GM23338 (cell line): ENCODE measurements at regions not wholly inside any gene's neighbourhood (a gene's known extent, or its start where the extent isn't known, plus 50 kb on each side); places are given as distances from the start of the nearest gene placed in this dataset.

ENCODE experiments used
- ATAC-seq: fragments of 200-7000 bp; cut with Tn5 transposase; 3 replicates; pipeline ENCODE4 v1.9.1; 2020
- DNase-seq: peaks from one replicate; pipeline ENCODE4 v3.0.0-alpha.2; 2015; ENCODE audit warnings: low spot score
- H2AFZ ChIP-seq: fragments of 200-600 bp; sonication (generic); 2 replicates; pipeline ENCODE4 v1.8.0; 2016; ENCODE audit warnings: antibody characterized with exemption, mild to moderate bottlenecking, moderate library complexity
- H3F3A ChIP-seq: fragments of 200-600 bp; sonication (generic); replicated peaks from 2 replicates; pipeline ENCODE4 v1.8.0; 2017; ENCODE audit warnings: antibody characterized with exemption, mixed run types, low read depth
- H3K27ac ChIP-seq: fragments of 200-600 bp; sonication (generic); 2 replicates; pipeline ENCODE4 v1.6.1; 2016; ENCODE audit warnings: low read depth
- H3K27me3 ChIP-seq: fragments of 200-600 bp; sonication (generic); 2 replicates; pipeline ENCODE4 v1.8.0; 2016; ENCODE audit warnings: mild to moderate bottlenecking, mixed run types, moderate library complexity; ENCODE audit not compliant: insufficient read depth
- H3K36me3 ChIP-seq: fragments of 200-600 bp; sonication (generic); 2 replicates; pipeline ENCODE4 v1.8.0; 2016; ENCODE audit warnings: mild to moderate bottlenecking; ENCODE audit not compliant: insufficient read depth
- H3K4me1 ChIP-seq: fragments of 200-600 bp; sonication (generic); 2 replicates; pipeline ENCODE4 v1.8.0; 2016; ENCODE audit warnings: mild to moderate bottlenecking, moderate library complexity; ENCODE audit not compliant: insufficient read depth
- H3K4me2 ChIP-seq: fragments of 200-600 bp; sonication (generic); 2 replicates; pipeline ENCODE4 v1.7.1; 2017; ENCODE audit warnings: mixed run types
- H3K4me3 ChIP-seq: fragments of 200-600 bp; sonication (generic); 2 replicates; pipeline ENCODE4 v1.6.1; 2016; ENCODE audit warnings: mixed run types
- H3K79me2 ChIP-seq: fragments of 200-600 bp; sonication (generic); replicated peaks from 2 replicates; pipeline ENCODE4 v1.8.0; 2017; ENCODE audit warnings: mild to moderate bottlenecking; ENCODE audit not compliant: insufficient read depth
- H3K9me2 ChIP-seq: fragments of 200-600 bp; sonication (generic); 2 replicates; pipeline ENCODE4 v1.8.0; 2017; ENCODE audit not compliant: insufficient read depth
- H4K20me1 ChIP-seq: fragments of 200-600 bp; sonication (generic); replicated peaks from 2 replicates; pipeline ENCODE4 v1.8.0; 2017; ENCODE audit warnings: mild to moderate bottlenecking; ENCODE audit not compliant: insufficient read depth
- H3K27ac Mint-ChIP-seq: 2 replicates; pipeline ENCODE4 v1.8.0; 2020; ENCODE audit warnings: inconsistent platforms, mild to moderate bottlenecking, moderate library complexity, mixed read lengths
- H3K27me3 Mint-ChIP-seq: 3 replicates; pipeline ENCODE4 v1.8.0; 2022; ENCODE audit warnings: low read depth, mild to moderate bottlenecking, moderate library complexity, mixed read lengths, inconsistent platforms; ENCODE audit not compliant: insufficient read depth, poor library complexity
- H3K36me3 Mint-ChIP-seq: 3 replicates; pipeline ENCODE4 v1.8.0; 2021; ENCODE audit warnings: low read depth, mild to moderate bottlenecking, inconsistent platforms, moderate library complexity, mixed read lengths
- H3K4me1 Mint-ChIP-seq: 3 replicates; pipeline ENCODE4 v1.8.0; 2020; ENCODE audit warnings: mild to moderate bottlenecking, inconsistent platforms, mixed read lengths
- H3K4me3 Mint-ChIP-seq: 3 replicates; pipeline ENCODE4 v1.8.0; 2021; ENCODE audit warnings: moderate library complexity, mild to moderate bottlenecking, inconsistent platforms, mixed read lengths
- H3K9me3 Mint-ChIP-seq: 3 replicates; pipeline ENCODE4 v1.8.0; 2020; ENCODE audit warnings: moderate library complexity, mild to moderate bottlenecking, inconsistent platforms, mixed read lengths
- CTCF ChIP-seq, 2 experiments: fragments of 200-600 bp in 1 of 2; sonication (generic) in 1 of 2; conservative IDR thresholded peaks; 2 replicates each; pipeline versions ENCODE4 v1.5.1 to v1.6.1; 2016 to 2017; ENCODE audit warnings: antibody characterized with exemption in 2 of 2, low read depth in 2 of 2, mild to moderate bottlenecking in 2 of 2, moderate library complexity in 1 of 2
- ETS1 ChIP-seq: IDR thresholded peaks from 2 replicates; pipeline ENCODE4 v1.6.1; 2016; ENCODE audit warnings: antibody characterized with exemption
- EZH2 ChIP-seq: fragments of 200-600 bp; sonication (generic); IDR thresholded peaks from one replicate; pipeline ENCODE4 v1.8.0; 2017; ENCODE audit warnings: antibody characterized with exemption, mild to moderate bottlenecking, low read depth; ENCODE audit not compliant: unreplicated experiment
- NANOG ChIP-seq: IDR thresholded peaks from 2 replicates; pipeline ENCODE4 v1.6.1; 2016; ENCODE audit warnings: antibody characterized with exemption, borderline replicate concordance
- STAT1 ChIP-seq: IDR thresholded peaks from one replicate; pipeline ENCODE4 v1.6.1; 2016; ENCODE audit warnings: antibody characterized with exemption; ENCODE audit not compliant: unreplicated experiment
- ZNF114 ChIP-seq: fragments of 250-450 bp; sonication (Bioruptor Pico); IDR thresholded peaks from 2 replicates; pipeline ENCODE4 v1.5.0; 2020; ENCODE audit warnings: mild to moderate bottlenecking, moderate library complexity
- TF ChIP-seq, protein P1 (sequence below): fragments of 250-450 bp; sonication (Bioruptor Pico); IDR thresholded peaks from 2 replicates; pipeline ENCODE4 v1.5.0; 2020; ENCODE audit warnings: mild to moderate bottlenecking, moderate library complexity

- no peaks in the 10 kb centered on the region for H3K9me3 Mint-ChIP-seq
- DNase-seq (no peak), ATAC-seq (no peak)
- H3K9me2 ChIP-seq = no peaks in the 10 kb centered on the region
- peaks cover 2% of the 10 kb centered on the region; the same call in 2 of the 3 replicates for H3K36me3 Mint-ChIP-seq
- H3K4me2 ChIP-seq = no peak overlapping the region
- H3K4me3 ChIP-seq = no peak overlapping the region
- no peaks in the 10 kb centered on the region for H3K27me3 ChIP-seq
- no peak overlapping the region for H3K27ac ChIP-seq
- H3K27me3 Mint-ChIP-seq = peaks cover 7% of the 10 kb centered on the region
- H2AFZ ChIP-seq = no peak overlapping the region
- no peaks in the 10 kb centered on the region for H3F3A ChIP-seq
- H3K4me3 Mint-ChIP-seq = no peak overlapping the region
- peaks cover 7% of the 10 kb centered on the region; the same call in 2 of the 3 replicates for H3K4me1 Mint-ChIP-seq
- no peak overlapping the region for H3K27ac Mint-ChIP-seq
- no peaks in the 10 kb centered on the region for H3K36me3 ChIP-seq
- H3K79me2 ChIP-seq = no peaks in the 10 kb centered on the region
- TF ChIP-seq CTCF (conservative IDR thresholded peaks at IDR 0.05; ENCODE audit: low read depth in 2 of 2) (no peak), ZNF114 (no peak), EZH2 (no peak), ETS1 (no peak), STAT1 (no peak), NANOG (no peak)
- TF ChIP-seq, protein P1, sequence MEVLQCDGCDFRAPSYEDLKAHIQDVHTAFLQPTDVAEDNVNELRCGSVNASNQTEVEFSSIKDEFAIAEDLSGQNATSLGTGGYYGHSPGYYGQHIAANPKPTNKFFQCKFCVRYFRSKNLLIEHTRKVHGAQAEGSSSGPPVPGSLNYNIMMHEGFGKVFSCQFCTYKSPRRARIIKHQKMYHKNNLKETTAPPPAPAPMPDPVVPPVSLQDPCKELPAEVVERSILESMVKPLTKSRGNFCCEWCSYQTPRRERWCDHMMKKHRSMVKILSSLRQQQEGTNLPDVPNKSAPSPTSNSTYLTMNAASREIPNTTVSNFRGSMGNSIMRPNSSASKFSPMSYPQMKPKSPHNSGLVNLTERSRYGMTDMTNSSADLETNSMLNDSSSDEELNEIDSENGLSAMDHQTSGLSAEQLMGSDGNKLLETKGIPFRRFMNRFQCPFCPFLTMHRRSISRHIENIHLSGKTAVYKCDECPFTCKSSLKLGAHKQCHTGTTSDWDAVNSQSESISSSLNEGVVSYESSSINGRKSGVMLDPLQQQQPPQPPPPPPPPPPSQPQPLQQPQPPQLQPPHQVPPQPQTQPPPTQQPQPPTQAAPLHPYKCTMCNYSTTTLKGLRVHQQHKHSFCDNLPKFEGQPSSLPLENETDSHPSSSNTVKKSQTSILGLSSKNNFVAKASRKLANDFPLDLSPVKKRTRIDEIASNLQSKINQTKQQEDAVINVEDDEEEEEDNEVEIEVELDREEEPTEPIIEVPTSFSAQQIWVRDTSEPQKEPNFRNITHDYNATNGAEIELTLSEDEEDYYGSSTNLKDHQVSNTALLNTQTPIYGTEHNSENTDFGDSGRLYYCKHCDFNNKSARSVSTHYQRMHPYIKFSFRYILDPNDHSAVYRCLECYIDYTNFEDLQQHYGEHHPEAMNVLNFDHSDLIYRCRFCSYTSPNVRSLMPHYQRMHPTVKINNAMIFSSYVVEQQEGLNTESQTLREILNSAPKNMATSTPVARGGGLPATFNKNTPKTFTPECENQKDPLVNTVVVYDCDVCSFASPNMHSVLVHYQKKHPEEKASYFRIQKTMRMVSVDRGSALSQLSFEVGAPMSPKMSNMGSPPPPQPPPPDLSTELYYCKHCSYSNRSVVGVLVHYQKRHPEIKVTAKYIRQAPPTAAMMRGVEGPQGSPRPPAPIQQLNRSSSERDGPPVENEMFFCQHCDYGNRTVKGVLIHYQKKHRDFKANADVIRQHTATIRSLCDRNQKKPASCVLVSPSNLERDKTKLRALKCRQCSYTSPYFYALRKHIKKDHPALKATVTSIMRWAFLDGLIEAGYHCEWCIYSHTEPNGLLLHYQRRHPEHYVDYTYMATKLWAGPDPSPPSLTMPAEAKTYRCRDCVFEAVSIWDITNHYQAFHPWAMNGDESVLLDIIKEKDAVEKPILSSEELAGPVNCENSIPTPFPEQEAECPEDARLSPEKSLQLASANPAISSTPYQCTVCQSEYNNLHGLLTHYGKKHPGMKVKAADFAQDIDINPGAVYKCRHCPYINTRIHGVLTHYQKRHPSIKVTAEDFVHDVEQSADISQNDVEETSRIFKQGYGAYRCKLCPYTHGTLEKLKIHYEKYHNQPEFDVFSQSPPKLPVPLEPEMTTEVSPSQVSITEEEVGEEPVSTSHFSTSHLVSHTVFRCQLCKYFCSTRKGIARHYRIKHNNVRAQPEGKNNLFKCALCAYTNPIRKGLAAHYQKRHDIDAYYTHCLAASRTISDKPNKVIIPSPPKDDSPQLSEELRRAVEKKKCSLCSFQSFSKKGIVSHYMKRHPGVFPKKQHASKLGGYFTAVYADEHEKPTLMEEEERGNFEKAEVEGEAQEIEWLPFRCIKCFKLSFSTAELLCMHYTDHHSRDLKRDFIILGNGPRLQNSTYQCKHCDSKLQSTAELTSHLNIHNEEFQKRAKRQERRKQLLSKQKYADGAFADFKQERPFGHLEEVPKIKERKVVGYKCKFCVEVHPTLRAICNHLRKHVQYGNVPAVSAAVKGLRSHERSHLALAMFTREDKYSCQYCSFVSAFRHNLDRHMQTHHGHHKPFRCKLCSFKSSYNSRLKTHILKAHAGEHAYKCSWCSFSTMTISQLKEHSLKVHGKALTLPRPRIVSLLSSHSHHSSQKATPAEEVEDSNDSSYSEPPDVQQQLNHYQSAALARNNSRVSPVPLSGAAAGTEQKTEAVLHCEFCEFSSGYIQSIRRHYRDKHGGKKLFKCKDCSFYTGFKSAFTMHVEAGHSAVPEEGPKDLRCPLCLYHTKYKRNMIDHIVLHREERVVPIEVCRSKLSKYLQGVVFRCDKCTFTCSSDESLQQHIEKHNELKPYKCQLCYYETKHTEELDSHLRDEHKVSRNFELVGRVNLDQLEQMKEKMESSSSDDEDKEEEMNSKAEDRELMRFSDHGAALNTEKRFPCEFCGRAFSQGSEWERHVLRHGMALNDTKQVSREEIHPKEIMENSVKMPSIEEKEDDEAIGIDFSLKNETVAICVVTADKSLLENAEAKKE = no peak
- 0 out of 2 replicates have a peak, but pooled peaks cover 12% of the 10 kb centered on the region for H3K4me1 ChIP-seq
- no peaks in the 10 kb centered on the region; the same call in 1 of the 2 replicates for H4K20me1 ChIP-seq
Measured at GRCh38 chr1:173417563-173417962, 59.6 kb upstream of the PRDX6 start.
